NCI-H345 treated with DMSO at 0.1 percent for 48 hours (cell line): ENCODE measurements at regions not wholly inside any gene's neighbourhood (a gene's known extent, or its start where the extent isn't known, plus 50 kb on each side); places are given as distances from the start of the nearest gene placed in this dataset.
A peak's percentile ranks its signal among the peaks of the same experiment; 100 is the strongest.
"Not testable (repeated sequence)": the region's sequence is repeated elsewhere in the genome, so short reads cannot be mapped to it uniquely, and the experiment has no call there.

Experiments
- DNase-seq: peaks from one replicate; lab custom pipeline; 2025; ENCODE audit not compliant: unreplicated experiment; lab: John Stamatoyannopoulos, UW

- no peak for DNase-seq
Measured at GRCh38 chr4:126995235-126995634, 637.5 kb upstream of the INTU start.

GRCh38 chr4:127000110-127000509 is 632.6 kb upstream of the INTU start:
- DNase-seq, result no peak

GRCh38 chr4:127000846-127001245 is 631.9 kb upstream of the INTU start:
- DNase-seq, result no peak

GRCh38 chr4:127001933-127002332 is 630.8 kb upstream of the INTU start:
- no peak for DNase-seq

- no peak for DNase-seq
Measured at GRCh38 chr4:127006446-127006877, 626.3 kb upstream of the INTU start.

- no peak for DNase-seq
Measured at GRCh38 chr4:127007305-127007704, 625.5 kb upstream of the INTU start.

- no peak for DNase-seq
Measured at GRCh38 chr4:127012549-127012948, 620.2 kb upstream of the INTU start.

- peak; percentile 3 for DNase-seq
Measured at GRCh38 chr4:127015667-127016117, 617.1 kb upstream of the INTU start.

GRCh38 chr4:127018381-127018780 is 614.4 kb upstream of the INTU start:
- no peak for DNase-seq

GRCh38 chr4:127020831-127021230 is 611.9 kb upstream of the INTU start:
- DNase-seq, result not testable (repeated sequence)

GRCh38 chr4:127036296-127036695 is 596.5 kb upstream of the INTU start:
- no peak for DNase-seq

- DNase-seq, result peak; percentile 24
Measured at GRCh38 chr4:127045861-127046260, 586.9 kb upstream of the INTU start.

GRCh38 chr4:127047930-127048329 is 584.8 kb upstream of the INTU start:
- no peak for DNase-seq

- no peak for DNase-seq
Measured at GRCh38 chr4:127048376-127049044, 584.2 kb upstream of the INTU start.

GRCh38 chr4:127049526-127049925 is 583.2 kb upstream of the INTU start:
- no peak for DNase-seq

- no peak for DNase-seq
Measured at GRCh38 chr4:127052742-127053141, 580.0 kb upstream of the INTU start.

- no peak for DNase-seq
Measured at GRCh38 chr4:127055357-127055756, 577.4 kb upstream of the INTU start.

- DNase-seq, result no peak
Measured at GRCh38 chr4:127069675-127070074, 563.1 kb upstream of the INTU start.

- no peak for DNase-seq
Measured at GRCh38 chr4:127071443-127071842, 561.3 kb upstream of the INTU start.

- DNase-seq, result no peak
Measured at GRCh38 chr4:127080141-127080540, 552.6 kb upstream of the INTU start.

GRCh38 chr4:127081041-127081440 is 551.7 kb upstream of the INTU start:
- no peak for DNase-seq

- DNase-seq, result no peak
Measured at GRCh38 chr4:127082986-127083385, 549.8 kb upstream of the INTU start.

GRCh38 chr4:127084666-127085065 is 548.1 kb upstream of the INTU start:
- DNase-seq, result no peak
